ENCODE measurements at regions not wholly inside any gene's neighbourhood (a gene's known extent, or its start where the extent isn't known, plus 50 kb on each side); places are given as distances from the start of the nearest gene placed in this dataset.

GRCh38 chr9:95810133-95810532 is 65.4 kb upstream of the ERCC6L2 start:
- TF ChIP-seq, protein P1, sequence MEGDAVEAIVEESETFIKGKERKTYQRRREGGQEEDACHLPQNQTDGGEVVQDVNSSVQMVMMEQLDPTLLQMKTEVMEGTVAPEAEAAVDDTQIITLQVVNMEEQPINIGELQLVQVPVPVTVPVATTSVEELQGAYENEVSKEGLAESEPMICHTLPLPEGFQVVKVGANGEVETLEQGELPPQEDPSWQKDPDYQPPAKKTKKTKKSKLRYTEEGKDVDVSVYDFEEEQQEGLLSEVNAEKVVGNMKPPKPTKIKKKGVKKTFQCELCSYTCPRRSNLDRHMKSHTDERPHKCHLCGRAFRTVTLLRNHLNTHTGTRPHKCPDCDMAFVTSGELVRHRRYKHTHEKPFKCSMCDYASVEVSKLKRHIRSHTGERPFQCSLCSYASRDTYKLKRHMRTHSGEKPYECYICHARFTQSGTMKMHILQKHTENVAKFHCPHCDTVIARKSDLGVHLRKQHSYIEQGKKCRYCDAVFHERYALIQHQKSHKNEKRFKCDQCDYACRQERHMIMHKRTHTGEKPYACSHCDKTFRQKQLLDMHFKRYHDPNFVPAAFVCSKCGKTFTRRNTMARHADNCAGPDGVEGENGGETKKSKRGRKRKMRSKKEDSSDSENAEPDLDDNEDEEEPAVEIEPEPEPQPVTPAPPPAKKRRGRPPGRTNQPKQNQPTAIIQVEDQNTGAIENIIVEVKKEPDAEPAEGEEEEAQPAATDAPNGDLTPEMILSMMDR (IDR thresholded peaks at IDR 0.05) = no peak
- no peak for TF ChIP-seq POLR2A (IDR thresholded peaks at IDR 0.05)

All from right lobe of liver (tissue), 4 donors.